Ascending aorta (tissue), 2 donors: ENCODE measurements at regions not wholly inside any gene's neighbourhood (a gene's known extent, or its start where the extent isn't known, plus 50 kb on each side); places are given as distances from the start of the nearest gene placed in this dataset.
A peak's percentile ranks its signal among the peaks of the same experiment; 100 is the strongest.

Experiments used
- DNase-seq, 2 donors: peaks; one replicate each; pipeline ENCODE4 v3.0.0-alpha.2; 2019; ENCODE audit warnings: low spot score in 2 of 2
- H3K27ac ChIP-seq, 2 donors: fragments of 200-600 bp; sonication (generic); one replicate each; pipeline ENCODE4 v1.5.1; 2016 to 2017; ENCODE audit warnings: mild to moderate bottlenecking in 1 of 2
- H3K27me3 ChIP-seq: fragments of 200-600 bp; sonication (generic); one replicate; pipeline ENCODE4 v1.5.1; 2017
- H3K36me3 ChIP-seq, 2 donors: fragments of 200-600 bp; sonication (generic); one replicate each; pipeline ENCODE4 v1.5.1; 2016
- H3K4me1 ChIP-seq, 2 donors: fragments of 200-600 bp; sonication (generic); one replicate each; pipeline ENCODE4 v1.5.1; 2016 to 2017; ENCODE audit warnings: mild to moderate bottlenecking in 1 of 2
- H3K4me3 ChIP-seq, 2 donors: fragments of 200-600 bp; sonication (generic); one replicate each; pipeline ENCODE4 v1.5.1; 2016 to 2017; ENCODE audit warnings: mild to moderate bottlenecking in 1 of 2
- H3K9me3 ChIP-seq, 2 donors: fragments of 200-600 bp; sonication (generic); one replicate each; pipeline ENCODE4 v1.5.1; 2016
- intact Hi-C: fragments of 100-400 bp; cut with DNase I; formaldehyde crosslinking; loops from one replicate; pipeline ENCODE4 v1.15.1; 2023
- TF ChIP-seq, protein P1 (sequence below), 3 experiments: fragments of 200-600 bp in 2 of 3; fragments of 450-650 bp in 1 of 3; sonication (generic) in 2 of 3; IDR thresholded peaks; one replicate each; pipeline ENCODE4 v1.5.1; 2016 to 2019; ENCODE audit warnings: antibody characterized with exemption in 3 of 3, mild to moderate bottlenecking in 1 of 3, moderate library complexity in 1 of 3

DNA sequence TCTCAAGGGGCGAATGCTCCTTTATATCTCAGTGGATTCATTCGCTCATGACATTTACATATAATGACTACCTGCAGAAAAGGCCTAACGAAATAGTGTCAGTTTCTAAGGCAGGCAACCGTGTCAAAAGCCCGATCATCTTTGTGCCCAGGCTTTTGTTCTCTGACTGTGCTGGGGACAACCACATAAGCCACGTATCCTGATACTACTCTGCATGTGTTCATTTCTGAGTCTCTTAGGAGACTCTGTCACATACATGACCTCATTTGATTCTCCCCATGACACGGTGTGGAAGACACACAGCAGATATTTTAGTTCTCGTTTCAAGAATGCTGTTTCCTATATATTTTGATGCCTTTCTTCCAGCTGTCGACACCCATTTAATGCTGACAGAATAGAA is 598.5 kb downstream of the BNC2 start:
- no peak overlapping the region for H3K27ac ChIP-seq
- H3K9me3 ChIP-seq: no peaks in the 10 kb centered on the region
- intact Hi-C loops: loop anchor here (5.0 to 10.0 kb wide), 3 partner anchors 75 to 713 kb away; no protein-coding TSS in a partner anchor
- no peak overlapping the region for H3K4me3 ChIP-seq
- H3K36me3 ChIP-seq: no peaks in the 10 kb centered on the region
- TF ChIP-seq, protein P1, sequence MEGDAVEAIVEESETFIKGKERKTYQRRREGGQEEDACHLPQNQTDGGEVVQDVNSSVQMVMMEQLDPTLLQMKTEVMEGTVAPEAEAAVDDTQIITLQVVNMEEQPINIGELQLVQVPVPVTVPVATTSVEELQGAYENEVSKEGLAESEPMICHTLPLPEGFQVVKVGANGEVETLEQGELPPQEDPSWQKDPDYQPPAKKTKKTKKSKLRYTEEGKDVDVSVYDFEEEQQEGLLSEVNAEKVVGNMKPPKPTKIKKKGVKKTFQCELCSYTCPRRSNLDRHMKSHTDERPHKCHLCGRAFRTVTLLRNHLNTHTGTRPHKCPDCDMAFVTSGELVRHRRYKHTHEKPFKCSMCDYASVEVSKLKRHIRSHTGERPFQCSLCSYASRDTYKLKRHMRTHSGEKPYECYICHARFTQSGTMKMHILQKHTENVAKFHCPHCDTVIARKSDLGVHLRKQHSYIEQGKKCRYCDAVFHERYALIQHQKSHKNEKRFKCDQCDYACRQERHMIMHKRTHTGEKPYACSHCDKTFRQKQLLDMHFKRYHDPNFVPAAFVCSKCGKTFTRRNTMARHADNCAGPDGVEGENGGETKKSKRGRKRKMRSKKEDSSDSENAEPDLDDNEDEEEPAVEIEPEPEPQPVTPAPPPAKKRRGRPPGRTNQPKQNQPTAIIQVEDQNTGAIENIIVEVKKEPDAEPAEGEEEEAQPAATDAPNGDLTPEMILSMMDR (IDR thresholded peaks at IDR 0.05): no peak
- DNase-seq: peak in 1 of 2 donors; percentile 13
- H3K4me1 ChIP-seq: peaks cover 0 to 11% of the 10 kb centered on the region in 2 donors
- no peaks in the 10 kb centered on the region for H3K27me3 ChIP-seq

GRCh38 chr9:16272776-16273175 is 597.7 kb downstream of the BNC2 start:
- intact Hi-C loops: loop anchor here (5.0 to 10.0 kb wide), 3 partner anchors 75 to 712 kb away; no protein-coding TSS in a partner anchor
- no peaks in the 10 kb centered on the region for H3K9me3 ChIP-seq
- TF ChIP-seq, protein P1 (IDR thresholded peaks at IDR 0.05): no peak
- DNase-seq: peak in 1 of 2 donors; percentile 81
- no peaks in the 10 kb centered on the region for H3K27me3 ChIP-seq
- no peak overlapping the region for H3K4me3 ChIP-seq
- H3K4me1 ChIP-seq: peaks cover 0 to 11% of the 10 kb centered on the region in 2 donors
- H3K27ac ChIP-seq: peak overlapping the region; percentile 46 to 54
- H3K36me3 ChIP-seq: no peaks in the 10 kb centered on the region

DNA sequence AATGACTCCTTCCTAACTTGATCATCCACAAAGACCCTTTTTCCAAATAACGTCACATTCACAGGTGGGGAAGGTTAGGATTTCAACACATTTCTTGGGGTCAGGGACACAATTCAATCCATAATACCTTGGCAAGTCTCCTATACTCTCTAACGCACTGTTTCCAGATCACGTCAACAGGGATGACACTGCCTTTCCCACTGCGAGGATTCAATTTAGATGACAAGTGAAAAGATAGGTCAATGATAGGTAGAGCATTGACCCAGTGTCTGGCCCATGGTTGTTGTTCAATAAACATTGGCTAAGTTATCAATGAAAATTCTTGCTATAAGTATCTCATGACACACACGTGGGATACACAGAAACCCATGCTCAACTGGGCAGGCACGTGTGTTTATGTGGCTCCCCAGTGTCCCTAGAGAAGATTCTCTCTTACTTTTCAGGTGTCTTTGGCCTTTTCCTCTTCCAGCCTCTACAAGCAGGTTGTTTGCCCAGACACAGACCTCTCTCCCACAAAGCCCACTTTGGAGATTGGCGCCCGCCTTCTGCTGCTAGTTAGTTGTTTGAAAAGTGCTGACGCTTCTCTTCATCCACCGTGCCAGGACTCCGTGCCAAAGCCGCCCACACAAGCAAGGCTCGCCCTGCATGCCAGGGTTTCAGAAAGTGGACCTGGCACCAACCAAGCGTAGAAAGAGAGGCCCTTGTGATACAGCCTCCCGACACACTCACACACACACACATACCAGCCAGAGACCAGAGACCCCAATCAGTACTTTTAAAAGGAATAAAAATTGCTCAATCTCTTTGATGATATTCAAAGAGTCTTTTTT is 594.5 kb downstream of the BNC2 start:
- intact Hi-C loops: loop anchor here (10.0 kb wide), 2 partner anchors 429 to 709 kb away; no protein-coding TSS in a partner anchor
- peak in 1 of 2 donors; percentile 79 for DNase-seq
- H3K9me3 ChIP-seq: no peaks in the 10 kb centered on the region
- H3K27me3 ChIP-seq: no peaks in the 10 kb centered on the region
- TF ChIP-seq, protein P1 (IDR thresholded peaks at IDR 0.05): no peak
- no peaks in the 10 kb centered on the region for H3K36me3 ChIP-seq
- no peak overlapping the region for H3K4me3 ChIP-seq
- H3K4me1 ChIP-seq: peaks cover 0 to 11% of the 10 kb centered on the region in 2 donors
- H3K27ac ChIP-seq: no peak overlapping the region

DNA sequence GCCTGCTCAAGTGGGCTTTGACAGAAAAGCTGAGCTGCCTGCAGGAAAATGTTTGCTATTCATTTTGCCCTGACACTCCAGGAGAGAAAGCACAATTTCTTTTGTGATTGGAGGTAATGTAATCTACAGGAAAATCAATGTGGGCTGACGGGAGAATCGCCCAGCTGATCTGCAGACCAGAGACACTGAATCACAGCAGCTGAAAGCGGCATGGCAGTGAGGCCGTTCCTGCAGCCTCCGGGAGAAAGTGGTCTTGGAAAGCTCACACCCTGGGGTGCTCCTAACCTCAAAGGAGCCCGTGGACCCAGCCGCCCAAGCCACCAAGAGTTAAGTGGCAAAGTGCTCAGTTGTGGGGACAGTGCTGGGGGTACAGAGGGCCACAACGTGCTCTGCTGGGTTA is 593.6 kb downstream of the BNC2 start:
- peak in 1 of 2 donors; percentile 58 for DNase-seq
- no peaks in the 10 kb centered on the region for H3K36me3 ChIP-seq
- no peak overlapping the region for H3K27ac ChIP-seq
- TF ChIP-seq, protein P1 (IDR thresholded peaks at IDR 0.05): no peak
- no peaks in the 10 kb centered on the region for H3K27me3 ChIP-seq
- no peak overlapping the region for H3K4me3 ChIP-seq
- intact Hi-C loops: loop anchor here (10.0 kb wide), 2 partner anchors 428 to 708 kb away; no protein-coding TSS in a partner anchor
- H3K9me3 ChIP-seq: no peaks in the 10 kb centered on the region
- H3K4me1 ChIP-seq: peaks cover 0 to 11% of the 10 kb centered on the region in 2 donors

GRCh38 chr9:16277471-16277960 is 593.0 kb downstream of the BNC2 start:
- no peaks in the 10 kb centered on the region for H3K27me3 ChIP-seq
- peak in 1 of 2 donors; percentile 40 for DNase-seq
- H3K36me3 ChIP-seq: no peaks in the 10 kb centered on the region
- intact Hi-C loops: loop anchor here (10.0 kb wide), 2 partner anchors 427 to 707 kb away; no protein-coding TSS in a partner anchor
- no peaks in the 10 kb centered on the region for H3K9me3 ChIP-seq
- peaks cover 0 to 10% of the 10 kb centered on the region in 2 donors for H3K4me1 ChIP-seq
- H3K4me3 ChIP-seq: no peak overlapping the region
- TF ChIP-seq, protein P1 (IDR thresholded peaks at IDR 0.05): no peak
- H3K27ac ChIP-seq: no peak overlapping the region
